ENCODE measurements at regions not wholly inside any gene's neighbourhood (a gene's known extent, or its start where the extent isn't known, plus 50 kb on each side); places are given as distances from the start of the nearest gene placed in this dataset.

- ATAC-seq, result no peak
- H3K27ac ChIP-seq (ENCODE audit: extremely low read length, insufficient read depth, low read length), result no peak overlapping the region
- H3K36me3 ChIP-seq (replicated peaks in 1 of 2; ENCODE audit: control insufficient read depth in 1 of 2, insufficient read depth in 2 of 2, low read length in 2 of 2), result no peaks in the 10 kb centered on the region
- no peaks in the 10 kb centered on the region for H3K79me2 ChIP-seq (ENCODE audit: insufficient read depth, low read length)
- no peak overlapping the region for H3K9ac ChIP-seq (ENCODE audit: insufficient read depth, low read depth, low read length)
- H2AFZ ChIP-seq (ENCODE audit: low read length), result no peak overlapping the region
- TF ChIP-seq KLF15 (CRISPR knock-in tag; IDR thresholded peaks at IDR 0.05; ENCODE audit: borderline replicate concordance) (no peak), LCORL (IDR thresholded peaks at IDR 0.05) (no peak), LCORL (CRISPR knock-in tag; IDR thresholded peaks at IDR 0.05) (no peak), ZSCAN22 (CRISPR knock-in tag; IDR thresholded peaks at IDR 0.05) (no peak), ZNF280B (CRISPR knock-in tag; IDR thresholded peaks at IDR 0.05; ENCODE audit: borderline replicate concordance) (no peak), GFI1 (CRISPR knock-in tag; IDR thresholded peaks at IDR 0.05; ENCODE audit: borderline replicate concordance) (no peak), ZFP82 (CRISPR knock-in tag; IDR thresholded peaks at IDR 0.05; ENCODE audit: borderline replicate concordance) (no peak), KDM5B (CRISPR knock-in tag; IDR thresholded peaks at IDR 0.05; ENCODE audit: borderline replicate concordance) (no peak), RBAK (CRISPR knock-in tag; IDR thresholded peaks at IDR 0.05) (no peak)
- intact Hi-C loops (cut with micrococcal nuclease; ENCODE audit: unreplicated experiment), result no loop called here
- in situ Hi-C loops (cut with HindIII; ENCODE audit: extremely low pct_ligation_motif_present, low pct_unique_long_range_greater_than_20kb), result no loop called here
- no peaks in the 10 kb centered on the region for H3K9me3 ChIP-seq (ENCODE audit: low read length)
- no peak for DNase-seq (ENCODE audit: low spot score)
- no peak for FAIRE-seq
- no peaks in the 10 kb centered on the region; a peak in 1 of 5 replicates for H3K27me3 ChIP-seq (ENCODE audit: control insufficient read depth in 1 of 2, insufficient read depth in 2 of 2, low read length in 2 of 2)
- no peak overlapping the region for H3K4me3 ChIP-seq (replicated peaks in 1 of 3; ENCODE audit: insufficient read depth in 1 of 3, low read depth in 2 of 3, low read length in 3 of 3)
- H3K4me1 ChIP-seq (ENCODE audit: insufficient read depth, low read length), result no peaks in the 10 kb centered on the region
- WGBS (ENCODE audit: low lambda C conversion rate), result 30% methylated on average over 8 of the region's 8 CpGs
- no peak overlapping the region for H3K4me2 ChIP-seq (ENCODE audit: low read depth, low read length)
- CTCF ChIA-PET (ENCODE audit: low intra/inter-chr PET ratio, low total read pairs), result no interaction called here
- POLR2A ChIA-PET, result no interaction called here
- no TSS peak for BruUV-seq (replicated peaks)
- no peaks in the 10 kb centered on the region for H4K20me1 ChIP-seq (ENCODE audit: insufficient read depth, low read length)
Observed at GRCh38 chr21:35314857-35315582, 265.9 kb upstream of the RUNX1 start.

Data from HepG2 (cell line).